ENCODE measurements at regions not wholly inside any gene's neighbourhood (a gene's known extent, or its start where the extent isn't known, plus 50 kb on each side); places are given as distances from the start of the nearest gene placed in this dataset.

- Histone ChIP-seq H3K79me2 (ENCODE audit: control insufficient read depth, low read length) (no peaks in the 10 kb centered on the region), H4K20me1 (ENCODE audit: control insufficient read depth, insufficient read depth, low read depth, low read length) (no peaks in the 10 kb centered on the region)
- no peak for TF ChIP-seq EZH2phosphoT487 (IDR thresholded peaks at IDR 0.05; ENCODE audit: borderline replicate concordance, low read length)
- TF ChIP-seq CTCF (IDR thresholded peaks at IDR 0.05; ENCODE audit: low read depth, low read length, poor library complexity, severe bottlenecking) = no peak
Measured at GRCh38 chr4:19783667-19784223, 468.0 kb upstream of the SLIT2 start.

GRCh38 chr4:19780871-19781270 lies 470.8 kb upstream of the SLIT2 start:
- Histone ChIP-seq H3F3A (ENCODE audit: control insufficient read depth, insufficient read depth) (no peaks in the 10 kb centered on the region), H3K4me1 (ENCODE audit: control insufficient read depth, low read length) (no peaks in the 10 kb centered on the region), H3K9me3 (ENCODE audit: control insufficient read depth, insufficient read depth, low read length) (peaks cover 3% of the 10 kb centered on the region; the same call in 1 of the 2 replicates), H3K9me2 (replicated peaks; ENCODE audit: control insufficient read depth, low read length) (no peaks in the 10 kb centered on the region), H3K36me3 (ENCODE audit: control insufficient read depth, low read length) (no peaks in the 10 kb centered on the region), H3K4me2 (ENCODE audit: low read length) (no peak overlapping the region), H4K20me1 (ENCODE audit: control insufficient read depth, insufficient read depth, low read depth, low read length) (no peaks in the 10 kb centered on the region), H3K27me3 (ENCODE audit: control insufficient read depth, low read length) (no peaks in the 10 kb centered on the region), H3K4me3 (ENCODE audit: low read length) (no peak overlapping the region), H3K27ac (ENCODE audit: low read depth, low read length) (no peak overlapping the region), H3K79me2 (ENCODE audit: control insufficient read depth, low read length) (no peaks in the 10 kb centered on the region)
- TF ChIP-seq EZH2phosphoT487 (IDR thresholded peaks at IDR 0.05; ENCODE audit: borderline replicate concordance, low read length) = no peak
- TF ChIP-seq CTCF (IDR thresholded peaks at IDR 0.05; ENCODE audit: low read depth, low read length, poor library complexity, severe bottlenecking) = no peak

More at GRCh38 chr4:19783667-19784223, 468.0 kb upstream of the SLIT2 start:
- no peaks in the 10 kb centered on the region for H3K9me2 ChIP-seq (replicated peaks; ENCODE audit: control insufficient read depth, low read length)
- H3K27me3 ChIP-seq (ENCODE audit: control insufficient read depth, low read length) = no peaks in the 10 kb centered on the region
- H3K27ac ChIP-seq (ENCODE audit: low read depth, low read length) = no peak overlapping the region
- no peaks in the 10 kb centered on the region for H3K4me1 ChIP-seq (ENCODE audit: control insufficient read depth, low read length)
- peaks cover 3% of the 10 kb centered on the region; the same call in 1 of the 2 replicates for H3K9me3 ChIP-seq (ENCODE audit: control insufficient read depth, insufficient read depth, low read length)
- H3K4me3 ChIP-seq (ENCODE audit: low read length) = no peak overlapping the region
- H3K4me2 ChIP-seq (ENCODE audit: low read length) = no peak overlapping the region
- no peaks in the 10 kb centered on the region for H3K36me3 ChIP-seq (ENCODE audit: control insufficient read depth, low read length)
- H3F3A ChIP-seq (ENCODE audit: control insufficient read depth, insufficient read depth) = no peaks in the 10 kb centered on the region

- Histone ChIP-seq H3K4me3 (ENCODE audit: low read length) (no peak overlapping the region), H3K9me3 (ENCODE audit: control insufficient read depth, insufficient read depth, low read length) (no peaks in the 10 kb centered on the region), H3K79me2 (ENCODE audit: control insufficient read depth, low read length) (no peaks in the 10 kb centered on the region), H3K9me2 (replicated peaks; ENCODE audit: control insufficient read depth, low read length) (no peaks in the 10 kb centered on the region), H3K27me3 (ENCODE audit: control insufficient read depth, low read length) (no peaks in the 10 kb centered on the region), H4K20me1 (ENCODE audit: control insufficient read depth, insufficient read depth, low read depth, low read length) (no peaks in the 10 kb centered on the region), H3F3A (ENCODE audit: control insufficient read depth, insufficient read depth) (no peaks in the 10 kb centered on the region), H3K36me3 (ENCODE audit: control insufficient read depth, low read length) (no peaks in the 10 kb centered on the region), H3K4me2 (ENCODE audit: low read length) (no peak overlapping the region), H3K4me1 (ENCODE audit: control insufficient read depth, low read length) (no peaks in the 10 kb centered on the region), H3K27ac (ENCODE audit: low read depth, low read length) (no peak overlapping the region)
- no peak for TF ChIP-seq EZH2phosphoT487 (IDR thresholded peaks at IDR 0.05; ENCODE audit: borderline replicate concordance, low read length)
- no peak for TF ChIP-seq CTCF (IDR thresholded peaks at IDR 0.05; ENCODE audit: low read depth, low read length, poor library complexity, severe bottlenecking)
Measured at GRCh38 chr4:19776929-19777328, 474.8 kb upstream of the SLIT2 start.

Data from DOHH2 (cell line).